NCI-H2227 treated with DMSO at 0.1 percent for 48 hours (cell line): ENCODE measurements at regions not wholly inside any gene's neighbourhood (a gene's known extent, or its start where the extent isn't known, plus 50 kb on each side); places are given as distances from the start of the nearest gene placed in this dataset.
"Not testable (repeated sequence)": the region's sequence is repeated elsewhere in the genome, so short reads cannot be mapped to it uniquely, and the experiment has no call there.

Experiments used
- DNase-seq: peaks from one replicate; lab custom pipeline; 2025; lab: John Stamatoyannopoulos, UW

- no peak for DNase-seq
These were observed 566.5 kb upstream of the B3GAT1 start for GRCh38 chr11:134978388-134979088.

- DNase-seq: no peak
These were observed 564.5 kb upstream of the B3GAT1 start for GRCh38 chr11:134976551-134976950.

- no peak for DNase-seq
These were observed 563.9 kb upstream of the B3GAT1 start for GRCh38 chr11:134975866-134976376.

GRCh38 chr11:134973801-134974200 lies 561.8 kb upstream of the B3GAT1 start:
- DNase-seq: no peak

GRCh38 chr11:134971381-134971780 lies 559.3 kb upstream of the B3GAT1 start:
- no peak for DNase-seq

GRCh38 chr11:134967746-134968145 lies 555.7 kb upstream of the B3GAT1 start:
- DNase-seq: no peak

GRCh38 chr11:134961386-134961785 lies 549.3 kb upstream of the B3GAT1 start:
- not testable (repeated sequence) for DNase-seq

GRCh38 chr11:134958870-134959269 lies 546.8 kb upstream of the B3GAT1 start:
- DNase-seq: no peak

GRCh38 chr11:134958336-134958640 lies 546.2 kb upstream of the B3GAT1 start:
- DNase-seq: no peak

GRCh38 chr11:134957540-134958335 lies 545.7 kb upstream of the B3GAT1 start:
- no peak for DNase-seq

- no peak for DNase-seq
These were observed 544.6 kb upstream of the B3GAT1 start for GRCh38 chr11:134956450-134957210.

GRCh38 chr11:134955970-134956369 lies 543.9 kb upstream of the B3GAT1 start:
- not testable (repeated sequence) for DNase-seq

- no peak for DNase-seq
These were observed 543.2 kb upstream of the B3GAT1 start for GRCh38 chr11:134955281-134955680.

GRCh38 chr11:134954456-134954855 lies 542.4 kb upstream of the B3GAT1 start:
- not testable (repeated sequence) for DNase-seq

- not testable (repeated sequence) for DNase-seq
These were observed 541.5 kb upstream of the B3GAT1 start for GRCh38 chr11:134953417-134953970.

GRCh38 chr11:134951305-134951700 lies 539.3 kb upstream of the B3GAT1 start:
- DNase-seq: no peak

- no peak for DNase-seq
These were observed 538.8 kb upstream of the B3GAT1 start for GRCh38 chr11:134950692-134951304.

- DNase-seq: no peak
These were observed 537.4 kb upstream of the B3GAT1 start for GRCh38 chr11:134949121-134950090.

- DNase-seq: no peak
These were observed 535.5 kb upstream of the B3GAT1 start for GRCh38 chr11:134947556-134947955.

GRCh38 chr11:134945993-134946392 lies 534.0 kb upstream of the B3GAT1 start:
- no peak for DNase-seq

- no peak for DNase-seq
These were observed 532.9 kb upstream of the B3GAT1 start for GRCh38 chr11:134944986-134945385.
